Hepatocyte (in vitro differentiated cells): ENCODE measurements at regions not wholly inside any gene's neighbourhood (a gene's known extent, or its start where the extent isn't known, plus 50 kb on each side); places are given as distances from the start of the nearest gene placed in this dataset.

ENCODE experiments used
- EZH2phosphoT487 ChIP-seq: fragments of 200-600 bp; sonication (generic); IDR thresholded peaks from one replicate; pipeline ENCODE4 v1.6.1; 2018; ENCODE audit warnings: antibody characterized with exemption, mild to moderate bottlenecking, low read depth, moderate library complexity; ENCODE audit not compliant: unreplicated experiment, severe bottlenecking
- TF ChIP-seq, protein P1 (sequence below): fragments of 200-600 bp; sonication (generic); IDR thresholded peaks from 2 replicates; pipeline ENCODE4 v1.5.1; 2016; ENCODE audit warnings: antibody characterized with exemption, mild to moderate bottlenecking; ENCODE audit not compliant: poor library complexity

DNA sequence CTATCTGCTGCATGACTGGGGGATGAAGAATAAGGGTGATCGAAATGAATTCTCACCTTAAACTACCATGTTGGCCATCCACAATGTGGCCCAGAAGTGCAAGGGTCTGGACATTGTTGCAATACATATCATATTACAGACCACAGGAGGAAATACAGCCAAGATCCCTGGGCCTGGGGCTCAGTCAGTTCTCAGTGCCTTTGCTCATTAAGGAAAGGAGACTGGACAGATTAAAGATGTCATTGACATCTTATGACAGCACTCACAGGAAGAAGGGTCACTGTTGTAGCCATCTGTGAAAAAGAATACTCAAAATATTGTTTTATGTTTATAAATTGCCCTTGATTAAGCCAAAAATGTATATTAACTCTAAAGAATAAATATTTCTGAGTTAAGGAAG lies 1345.2 kb downstream of the FSTL5 start:
- TF ChIP-seq EZH2phosphoT487, result no peak
- TF ChIP-seq, protein P1, sequence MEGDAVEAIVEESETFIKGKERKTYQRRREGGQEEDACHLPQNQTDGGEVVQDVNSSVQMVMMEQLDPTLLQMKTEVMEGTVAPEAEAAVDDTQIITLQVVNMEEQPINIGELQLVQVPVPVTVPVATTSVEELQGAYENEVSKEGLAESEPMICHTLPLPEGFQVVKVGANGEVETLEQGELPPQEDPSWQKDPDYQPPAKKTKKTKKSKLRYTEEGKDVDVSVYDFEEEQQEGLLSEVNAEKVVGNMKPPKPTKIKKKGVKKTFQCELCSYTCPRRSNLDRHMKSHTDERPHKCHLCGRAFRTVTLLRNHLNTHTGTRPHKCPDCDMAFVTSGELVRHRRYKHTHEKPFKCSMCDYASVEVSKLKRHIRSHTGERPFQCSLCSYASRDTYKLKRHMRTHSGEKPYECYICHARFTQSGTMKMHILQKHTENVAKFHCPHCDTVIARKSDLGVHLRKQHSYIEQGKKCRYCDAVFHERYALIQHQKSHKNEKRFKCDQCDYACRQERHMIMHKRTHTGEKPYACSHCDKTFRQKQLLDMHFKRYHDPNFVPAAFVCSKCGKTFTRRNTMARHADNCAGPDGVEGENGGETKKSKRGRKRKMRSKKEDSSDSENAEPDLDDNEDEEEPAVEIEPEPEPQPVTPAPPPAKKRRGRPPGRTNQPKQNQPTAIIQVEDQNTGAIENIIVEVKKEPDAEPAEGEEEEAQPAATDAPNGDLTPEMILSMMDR, result no peak
